ENCODE measurements at regions not wholly inside any gene's neighbourhood (a gene's known extent, or its start where the extent isn't known, plus 50 kb on each side); places are given as distances from the start of the nearest gene placed in this dataset.
"Not testable (repeated sequence)": the region's sequence is repeated elsewhere in the genome, so short reads cannot be mapped to it uniquely, and the experiment has no call there.

GRCh38 chr5:162487528-162488525 is 420.3 kb downstream of the GABRG2 start:
- DNase-seq, result no peak

DNA sequence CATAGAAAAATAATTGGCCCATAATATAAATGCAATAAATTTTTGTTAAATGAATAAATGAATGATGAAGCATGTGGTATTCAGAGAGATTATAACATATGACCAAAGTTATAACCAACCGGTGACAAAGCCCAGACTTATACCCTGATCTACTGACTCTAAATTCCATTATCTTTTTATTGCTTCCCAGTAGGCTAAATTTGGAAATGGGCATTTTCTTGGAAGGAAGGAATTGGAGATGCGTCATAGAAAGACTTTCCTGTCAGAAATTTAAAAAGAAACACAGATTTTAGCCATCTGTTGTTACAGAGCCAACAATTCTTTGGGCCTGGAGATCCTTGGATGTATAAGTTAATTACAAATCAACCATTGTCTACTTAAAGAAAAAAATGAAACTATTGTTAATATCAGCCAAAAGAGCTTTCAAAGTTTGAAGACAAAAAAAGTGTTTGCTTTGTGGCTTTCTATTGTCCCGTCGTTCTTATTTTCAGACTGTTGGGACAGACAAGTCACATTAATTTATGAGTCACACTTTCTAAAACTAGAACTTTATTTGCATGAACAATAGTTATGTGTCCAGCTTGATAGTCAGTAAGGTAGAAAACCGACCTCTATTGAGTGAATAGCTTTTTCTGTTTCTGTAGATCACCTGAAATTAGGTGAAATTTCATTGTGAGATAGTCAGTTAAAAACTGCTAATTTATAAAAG is 428.7 kb downstream of the GABRG2 start:
- no peak for DNase-seq

DNA sequence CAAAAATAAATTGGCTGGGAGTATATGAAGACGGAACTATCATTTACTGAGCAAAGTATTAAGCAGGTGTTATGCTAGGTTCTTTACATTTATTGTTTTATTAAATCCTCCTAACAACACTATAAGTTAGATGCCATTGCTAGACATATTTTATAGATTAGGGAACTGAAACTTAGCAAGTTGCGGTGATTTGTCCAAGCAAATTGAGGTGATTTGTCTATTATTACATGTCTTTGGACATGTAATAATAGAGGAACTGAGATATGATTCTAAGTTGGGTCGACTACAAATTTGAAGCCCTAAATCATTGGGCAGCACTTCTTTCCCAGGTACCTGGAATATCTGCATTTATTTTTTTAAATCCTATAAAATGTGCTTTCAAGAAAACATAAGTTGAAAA is 429.9 kb downstream of the GABRG2 start:
- no peak for DNase-seq

GRCh38 chr5:162502780-162503179 is 435.2 kb downstream of the GABRG2 start:
- DNase-seq, result no peak

DNA sequence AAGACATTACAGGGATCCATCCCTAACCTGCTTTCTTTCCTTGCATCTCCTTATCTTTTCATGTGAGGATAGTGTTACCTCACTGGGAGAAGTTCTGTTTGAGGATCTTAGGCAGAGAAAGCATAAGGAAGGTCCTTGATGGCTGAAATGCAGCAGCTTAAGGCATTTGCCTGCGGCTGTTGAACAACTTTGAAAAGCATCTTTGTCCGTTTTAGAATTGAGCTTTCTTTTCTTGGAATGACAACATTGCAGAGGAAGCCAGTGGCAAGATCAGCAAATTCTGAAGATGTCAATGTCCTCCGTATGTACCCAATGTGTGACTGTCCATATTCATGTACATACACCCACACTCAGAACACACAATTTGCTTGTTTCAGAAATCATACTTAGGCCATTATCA is 436.2 kb downstream of the GABRG2 start:
- DNase-seq, result no peak

- no peak for DNase-seq
Measured at GRCh38 chr5:162512935-162513565, 445.5 kb downstream of the GABRG2 start.

- DNase-seq, result no peak
Measured at GRCh38 chr5:162514116-162514515, 446.5 kb downstream of the GABRG2 start.

- no peak for DNase-seq
Measured at GRCh38 chr5:162520878-162521277, 453.3 kb downstream of the GABRG2 start.

DNA sequence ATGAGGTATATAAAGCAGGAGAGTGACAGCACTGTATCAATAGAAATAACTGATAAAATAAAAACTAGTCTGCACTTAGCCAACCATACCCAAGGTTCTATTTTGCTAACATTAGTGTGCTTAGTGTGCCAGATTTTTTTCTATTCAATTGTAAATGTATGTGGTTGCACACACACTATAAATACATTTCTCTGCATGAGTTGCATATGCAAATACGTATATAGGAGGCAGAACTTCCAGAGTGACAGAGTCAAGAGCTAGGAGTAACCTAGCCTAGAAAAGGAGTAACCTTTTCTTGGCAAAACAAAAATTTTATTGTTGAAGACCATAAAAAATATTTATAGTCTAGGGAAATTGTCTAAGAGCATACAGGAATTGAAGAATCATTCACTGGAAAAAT is 461.6 kb downstream of the GABRG2 start:
- DNase-seq, result no peak

GRCh38 chr5:162529886-162530285 is 462.3 kb downstream of the GABRG2 start:
- DNase-seq, result no peak

- no peak for DNase-seq
Measured at GRCh38 chr5:162543437-162543836, 475.9 kb downstream of the GABRG2 start.

GRCh38 chr5:162544905-162545304 is 477.3 kb downstream of the GABRG2 start:
- no peak for DNase-seq

GRCh38 chr5:162550236-162550635 is 482.7 kb downstream of the GABRG2 start:
- DNase-seq, result no peak

- no peak for DNase-seq
Measured at GRCh38 chr5:162558120-162558519, 490.5 kb downstream of the GABRG2 start.

DNA sequence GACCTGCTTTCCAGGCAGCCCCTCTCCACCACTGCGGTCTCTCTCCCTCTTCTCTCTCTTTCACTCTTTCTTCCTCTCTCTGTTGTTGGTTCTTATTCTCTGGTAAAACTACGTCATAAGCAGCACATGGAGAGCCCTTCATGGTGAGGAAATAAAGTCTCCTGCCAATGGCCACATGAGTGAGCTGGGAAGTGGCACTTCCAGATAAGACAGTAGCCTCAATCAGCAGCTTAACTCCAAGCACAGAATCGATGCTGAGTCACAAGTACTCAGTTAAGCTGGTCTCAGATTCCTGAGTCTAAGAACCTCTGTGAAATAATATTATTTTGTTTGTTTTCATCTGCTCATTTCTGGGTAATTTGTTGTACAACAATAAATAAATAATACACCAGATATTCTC is 500.1 kb downstream of the GABRG2 start:
- DNase-seq, result no peak

DNA sequence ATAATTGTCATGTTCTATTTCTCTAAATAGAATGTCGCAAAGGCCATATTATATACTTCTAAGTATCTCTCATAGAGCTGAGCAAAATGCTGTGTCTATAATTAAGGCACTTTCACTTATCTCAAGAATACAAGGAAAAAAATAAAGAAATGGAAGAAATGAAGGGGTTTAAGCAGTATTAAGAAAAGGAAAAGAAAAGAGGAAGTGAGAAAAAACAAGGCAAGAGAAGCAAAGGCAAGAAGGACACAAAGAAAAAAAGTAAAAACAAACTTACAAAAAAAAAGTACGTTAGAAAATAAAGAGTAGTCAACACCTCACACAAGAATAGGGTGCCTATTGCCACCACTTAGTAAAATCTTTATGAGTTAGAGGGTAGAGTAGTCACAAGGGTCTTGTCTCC is 506.2 kb downstream of the GABRG2 start:
- no peak for DNase-seq

DNA sequence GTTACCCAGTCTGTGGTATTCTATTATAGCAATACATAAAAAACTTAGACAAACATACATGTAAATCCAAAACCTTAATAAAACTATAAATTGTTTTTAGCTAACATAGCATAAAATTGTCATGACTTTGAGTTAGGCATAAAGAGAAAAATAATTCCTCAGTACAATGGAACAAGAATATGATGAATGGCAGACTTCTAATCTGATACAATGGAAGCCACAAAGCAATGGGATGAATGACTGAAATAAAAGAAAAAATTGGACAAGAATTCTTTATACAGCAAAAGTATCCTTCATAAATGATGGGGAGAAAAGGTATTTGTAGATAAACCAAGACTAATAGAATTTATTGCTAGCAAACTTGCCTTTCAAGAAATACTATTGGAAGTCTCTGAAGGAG is 524.2 kb downstream of the GABRG2 start:
- DNase-seq, result no peak

GRCh38 chr5:162593881-162594280 is 526.3 kb downstream of the GABRG2 start:
- DNase-seq, result no peak

DNA sequence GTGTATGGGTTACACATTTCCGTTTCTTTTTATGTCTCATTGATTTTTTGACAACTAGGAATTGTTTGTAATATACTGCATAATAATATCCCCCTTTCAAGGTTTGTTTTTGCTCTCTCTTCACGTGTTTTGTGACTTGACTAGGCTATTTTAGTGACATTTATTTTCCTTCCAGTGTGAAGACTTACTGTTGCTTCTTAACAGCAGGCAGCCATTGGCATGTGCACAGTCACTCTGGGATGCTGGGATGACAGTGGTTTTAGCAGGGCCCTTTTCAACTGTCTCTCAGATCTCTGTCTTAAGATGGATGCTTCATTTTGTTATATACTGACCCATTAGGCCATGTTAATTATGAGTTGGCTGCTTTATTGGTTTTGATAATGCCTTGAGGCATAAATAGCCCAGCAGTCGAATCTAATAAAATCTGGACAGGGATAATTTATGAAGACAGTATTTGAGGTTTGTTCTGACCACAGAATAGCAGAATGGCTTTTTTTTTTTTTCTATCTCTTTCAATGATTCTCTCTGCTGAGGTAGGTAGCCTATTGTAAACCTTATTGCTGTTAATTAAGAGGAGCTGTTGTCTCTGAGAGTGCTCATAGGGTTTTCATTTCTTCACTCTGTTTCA is 536.0 kb downstream of the GABRG2 start:
- no peak for DNase-seq

GRCh38 chr5:162607879-162608278 is 540.3 kb downstream of the GABRG2 start:
- no peak for DNase-seq

GRCh38 chr5:162621726-162622263 is 554.2 kb downstream of the GABRG2 start:
- not testable (repeated sequence) for DNase-seq

GRCh38 chr5:162624110-162624509 is 556.5 kb downstream of the GABRG2 start:
- DNase-seq, result no peak

GRCh38 chr5:162637481-162637880 is 569.9 kb downstream of the GABRG2 start:
- no peak for DNase-seq

Measured in activated effector memory CD4-positive, alpha-beta T cell treated with Interleukin-2 at 50 U/mL for 16 hours (primary cell).